Parathyroid adenoma (tissue), 2 donors: ENCODE measurements at regions not wholly inside any gene's neighbourhood (a gene's known extent, or its start where the extent isn't known, plus 50 kb on each side); places are given as distances from the start of the nearest gene placed in this dataset.
A peak's percentile ranks its signal among the peaks of the same experiment; 100 is the strongest.

Experiments
- H2AFZ ChIP-seq: fragments of 300-600 bp; sonication (generic); one replicate; pipeline ENCODE4 v1.7.0; 2017; ENCODE audit warnings: antibody characterized with exemption, mild to moderate bottlenecking
- H3K27ac ChIP-seq: fragments of 300-600 bp; sonication (generic); one replicate; pipeline ENCODE4 v1.7.0; 2017
- H3K27me3 ChIP-seq: fragments of 300-600 bp; sonication (generic); one replicate; pipeline ENCODE4 v1.7.0; 2017; ENCODE audit warnings: low read length; ENCODE audit not compliant: control insufficient read depth, insufficient read depth
- H3K36me3 ChIP-seq: fragments of 300-600 bp; sonication (generic); one replicate; pipeline ENCODE4 v1.7.0; 2017; ENCODE audit warnings: low read length; ENCODE audit not compliant: control insufficient read depth, insufficient read depth
- H3K4me1 ChIP-seq: fragments of 300-600 bp; sonication (generic); one replicate; pipeline ENCODE4 v1.7.0; 2017; ENCODE audit warnings: control low read depth
- H3K4me2 ChIP-seq: fragments of 300-600 bp; sonication (generic); one replicate; pipeline ENCODE4 v1.7.0; 2017; ENCODE audit warnings: low read length
- H3K4me3 ChIP-seq: fragments of 300-600 bp; sonication (generic); one replicate; pipeline ENCODE4 v1.7.0; 2017; ENCODE audit warnings: low read depth, low read length
- H3K79me2 ChIP-seq: fragments of 300-600 bp; sonication (generic); one replicate; pipeline ENCODE4 v1.7.0; 2017; ENCODE audit warnings: control low read depth
- H3K9ac ChIP-seq: fragments of 300-600 bp; sonication (generic); one replicate; pipeline ENCODE4 v1.7.0; 2017; ENCODE audit warnings: mild to moderate bottlenecking
- H3K9me3 ChIP-seq: fragments of 300-600 bp; sonication (generic); one replicate; pipeline ENCODE4 v1.7.0; 2017; ENCODE audit warnings: low read length; ENCODE audit not compliant: control insufficient read depth
- CTCF ChIP-seq: fragments of 300-600 bp; sonication (generic); IDR thresholded peaks from one replicate; pipeline ENCODE4 v1.7.0; 2017; ENCODE audit warnings: antibody characterized with exemption, mild to moderate bottlenecking
- donor health status: primary hyperparathyroidism.

GRCh38 chr2:106584304-106584954 lies 97.3 kb downstream of the CD8B2 start:
- TF ChIP-seq CTCF, result no peak
- H3K27ac ChIP-seq, result no peak overlapping the region
- H3K9me3 ChIP-seq, result no peaks in the 10 kb centered on the region
- no peak overlapping the region for H3K9ac ChIP-seq
- H3K4me2 ChIP-seq, result no peak overlapping the region
- H3K79me2 ChIP-seq, result no peaks in the 10 kb centered on the region
- no peaks in the 10 kb centered on the region for H3K36me3 ChIP-seq
- H3K27me3 ChIP-seq, result no peaks in the 10 kb centered on the region
- H3K4me3 ChIP-seq, result no peak overlapping the region
- H2AFZ ChIP-seq, result peak overlapping the region; percentile 27
- peaks cover 26% of the 10 kb centered on the region for H3K4me1 ChIP-seq

GRCh38 chr2:106596844-106597243 lies 109.7 kb downstream of the CD8B2 start:
- no peaks in the 10 kb centered on the region for H3K9me3 ChIP-seq
- no peaks in the 10 kb centered on the region for H3K79me2 ChIP-seq
- TF ChIP-seq CTCF, result peak; percentile 16
- H3K27ac ChIP-seq, result no peak overlapping the region
- peaks cover 8% of the 10 kb centered on the region for H3K4me1 ChIP-seq
- H3K4me2 ChIP-seq, result no peak overlapping the region
- no peak overlapping the region for H3K4me3 ChIP-seq
- no peak overlapping the region for H2AFZ ChIP-seq
- H3K27me3 ChIP-seq, result no peaks in the 10 kb centered on the region
- H3K36me3 ChIP-seq, result no peaks in the 10 kb centered on the region
- no peak overlapping the region for H3K9ac ChIP-seq

GRCh38 chr2:106599540-106599939 lies 112.4 kb downstream of the CD8B2 start:
- Histone ChIP-seq H3K36me3 (no peaks in the 10 kb centered on the region), H3K4me1 (peaks cover 7% of the 10 kb centered on the region)
- no peak for TF ChIP-seq CTCF

GRCh38 chr2:106602042-106602441 lies 114.9 kb downstream of the CD8B2 start:
- H3K27ac ChIP-seq, result no peak overlapping the region
- no peaks in the 10 kb centered on the region for H3K4me1 ChIP-seq
- no peak overlapping the region for H2AFZ ChIP-seq
- no peaks in the 10 kb centered on the region for H3K27me3 ChIP-seq
- no peak overlapping the region for H3K9ac ChIP-seq
- no peak for TF ChIP-seq CTCF
- no peaks in the 10 kb centered on the region for H3K36me3 ChIP-seq
- H3K4me3 ChIP-seq, result no peak overlapping the region
- H3K9me3 ChIP-seq, result no peaks in the 10 kb centered on the region
- H3K4me2 ChIP-seq, result no peak overlapping the region
- no peaks in the 10 kb centered on the region for H3K79me2 ChIP-seq

More at GRCh38 chr2:106599540-106599939, 112.4 kb downstream of the CD8B2 start:
- H3K27ac ChIP-seq, result no peak overlapping the region
- no peaks in the 10 kb centered on the region for H3K27me3 ChIP-seq
- no peak overlapping the region for H3K9ac ChIP-seq
- H2AFZ ChIP-seq, result no peak overlapping the region
- H3K4me2 ChIP-seq, result no peak overlapping the region
- H3K79me2 ChIP-seq, result no peaks in the 10 kb centered on the region
- H3K9me3 ChIP-seq, result no peaks in the 10 kb centered on the region
- H3K4me3 ChIP-seq, result no peak overlapping the region

- H2AFZ ChIP-seq, result no peak overlapping the region
- H3K9me3 ChIP-seq, result no peaks in the 10 kb centered on the region
- H3K4me3 ChIP-seq, result no peak overlapping the region
- no peaks in the 10 kb centered on the region for H3K36me3 ChIP-seq
- H3K27me3 ChIP-seq, result no peaks in the 10 kb centered on the region
- H3K27ac ChIP-seq, result no peak overlapping the region
- H3K79me2 ChIP-seq, result no peaks in the 10 kb centered on the region
- TF ChIP-seq CTCF, result no peak
- no peaks in the 10 kb centered on the region for H3K4me1 ChIP-seq
- H3K9ac ChIP-seq, result no peak overlapping the region
- H3K4me2 ChIP-seq, result no peak overlapping the region
Measured at GRCh38 chr2:106606652-106607051, 119.5 kb downstream of the CD8B2 start.
